Mononuclear cell (primary cell): ENCODE measurements at regions not wholly inside any gene's neighbourhood (a gene's known extent, or its start where the extent isn't known, plus 50 kb on each side); places are given as distances from the start of the nearest gene placed in this dataset.
"Not testable (repeated sequence)": the region's sequence is repeated elsewhere in the genome, so short reads cannot be mapped to it uniquely, and the experiment has no call there.

Experiments used
- H3K27me3 ChIP-seq: 2 replicates; pipeline ENCODE4 v1.6.0; 2011; ENCODE audit warnings: low read length, control low read depth; ENCODE audit not compliant: insufficient read depth
- H3K4me1 ChIP-seq: 2 replicates; pipeline ENCODE4 v1.5.1; 2011; ENCODE audit warnings: mild to moderate bottlenecking, low read length, control low read depth; ENCODE audit not compliant: insufficient read depth
- H3K4me3 ChIP-seq: 2 replicates; pipeline ENCODE4 v1.5.1; 2011; ENCODE audit warnings: mild to moderate bottlenecking, low read length, moderate library complexity
- H3K9me3 ChIP-seq: 2 replicates; pipeline ENCODE4 v1.5.1; 2011; ENCODE audit warnings: low read depth, mild to moderate bottlenecking, control low read depth, low read length

GRCh38 chrY:18958846-18959245 lies 185.3 kb upstream of the HSFY2 start:
- H3K9me3 ChIP-seq: no peaks in the 10 kb centered on the region
- no peak overlapping the region for H3K4me3 ChIP-seq
- H3K27me3 ChIP-seq: no peaks in the 10 kb centered on the region
- H3K4me1 ChIP-seq: no peaks in the 10 kb centered on the region

- Histone ChIP-seq H3K27me3 (no peaks in the 10 kb centered on the region), H3K4me3 (no peak overlapping the region), H3K9me3 (no peaks in the 10 kb centered on the region), H3K4me1 (no peaks in the 10 kb centered on the region)
Measured at GRCh38 chrY:18951657-18952435, 178.3 kb upstream of the HSFY2 start.

GRCh38 chrY:18951019-18951418 lies 177.5 kb upstream of the HSFY2 start:
- H3K4me3 ChIP-seq: no peak overlapping the region
- no peaks in the 10 kb centered on the region for H3K9me3 ChIP-seq
- no peaks in the 10 kb centered on the region for H3K27me3 ChIP-seq
- no peaks in the 10 kb centered on the region for H3K4me1 ChIP-seq

GRCh38 chrY:18936831-18937230 lies 163.3 kb upstream of the HSFY2 start:
- Histone ChIP-seq H3K9me3 (no peaks in the 10 kb centered on the region), H3K27me3 (no peaks in the 10 kb centered on the region), H3K4me1 (no peaks in the 10 kb centered on the region), H3K4me3 (no peak overlapping the region)

GRCh38 chrY:18919256-18919655 lies 145.7 kb upstream of the HSFY2 start:
- Histone ChIP-seq H3K4me3 (no peak overlapping the region), H3K9me3 (no peaks in the 10 kb centered on the region), H3K4me1 (no peaks in the 10 kb centered on the region), H3K27me3 (no peaks in the 10 kb centered on the region)

- no peak overlapping the region for H3K4me3 ChIP-seq
- no peaks in the 10 kb centered on the region for H3K4me1 ChIP-seq
- no peaks in the 10 kb centered on the region for H3K27me3 ChIP-seq
- H3K9me3 ChIP-seq: no peaks in the 10 kb centered on the region
Measured at GRCh38 chrY:18912846-18913245, 139.3 kb upstream of the HSFY2 start.

GRCh38 chrY:18909846-18910245 lies 136.3 kb upstream of the HSFY2 start:
- no peaks in the 10 kb centered on the region for H3K27me3 ChIP-seq

GRCh38 chrY:18906198-18906597 lies 132.7 kb upstream of the HSFY2 start:
- not testable (repeated sequence) for H3K27me3 ChIP-seq, H3K4me3 ChIP-seq, H3K4me1 ChIP-seq, H3K9me3 ChIP-seq

More at GRCh38 chrY:18909846-18910245, 136.3 kb upstream of the HSFY2 start:
- no peak overlapping the region for H3K4me3 ChIP-seq
- H3K9me3 ChIP-seq: no peaks in the 10 kb centered on the region
- no peaks in the 10 kb centered on the region for H3K4me1 ChIP-seq

GRCh38 chrY:18904296-18904695 lies 130.8 kb upstream of the HSFY2 start:
- Histone ChIP-seq H3K9me3 (no peaks in the 10 kb centered on the region), H3K27me3 (no peaks in the 10 kb centered on the region), H3K4me1 (no peaks in the 10 kb centered on the region), H3K4me3 (no peak overlapping the region)

- Histone ChIP-seq H3K9me3 (no peaks in the 10 kb centered on the region), H3K4me1 (no peaks in the 10 kb centered on the region), H3K27me3 (no peaks in the 10 kb centered on the region), H3K4me3 (no peak overlapping the region)
Measured at GRCh38 chrY:18891994-18892393, 118.5 kb upstream of the HSFY2 start.

GRCh38 chrY:18889548-18889947 lies 116.0 kb upstream of the HSFY2 start:
- no peak overlapping the region for H3K4me3 ChIP-seq
- H3K27me3 ChIP-seq: no peaks in the 10 kb centered on the region
- H3K4me1 ChIP-seq: no peaks in the 10 kb centered on the region
- no peaks in the 10 kb centered on the region for H3K9me3 ChIP-seq

- Histone ChIP-seq H3K4me1 (no peaks in the 10 kb centered on the region), H3K27me3 (no peaks in the 10 kb centered on the region), H3K4me3 (no peak overlapping the region), H3K9me3 (no peaks in the 10 kb centered on the region)
Measured at GRCh38 chrY:18884748-18885147, 111.2 kb upstream of the HSFY2 start.

- not testable (repeated sequence) for H3K9me3 ChIP-seq, H3K4me3 ChIP-seq, H3K27me3 ChIP-seq, H3K4me1 ChIP-seq
Measured at GRCh38 chrY:18869145-18869544, 95.6 kb upstream of the HSFY2 start.

- H3K27me3 ChIP-seq, H3K4me1 ChIP-seq, H3K4me3 ChIP-seq, H3K9me3 ChIP-seq: not testable (repeated sequence)
Measured at GRCh38 chrY:18866887-18867551, 93.5 kb upstream of the HSFY2 start.

GRCh38 chrY:18860856-18861255 lies 87.3 kb upstream of the HSFY2 start:
- not testable (repeated sequence) for H3K9me3 ChIP-seq, H3K27me3 ChIP-seq, H3K4me3 ChIP-seq, H3K4me1 ChIP-seq
